Hepatic stellate cell (primary cell): ENCODE measurements at regions not wholly inside any gene's neighbourhood (a gene's known extent, or its start where the extent isn't known, plus 50 kb on each side); places are given as distances from the start of the nearest gene placed in this dataset.

Source experiments
- DNase-seq: peaks from one replicate; pipeline ENCODE4 v3.0.0; 2011; ENCODE audit warnings: low spot score

GRCh38 chr14:99062216-99062615 is 209.8 kb downstream of the BCL11B start:
- no peak for DNase-seq

- DNase-seq, result no peak
These were observed 209.1 kb downstream of the BCL11B start for GRCh38 chr14:99062772-99063418.

GRCh38 chr14:99063620-99064225 is 208.3 kb downstream of the BCL11B start:
- DNase-seq, result no peak

- DNase-seq, result no peak
These were observed 207.6 kb downstream of the BCL11B start for GRCh38 chr14:99064262-99064954.

GRCh38 chr14:99065551-99065950 is 206.4 kb downstream of the BCL11B start:
- DNase-seq, result no peak

GRCh38 chr14:99066378-99066777 is 205.6 kb downstream of the BCL11B start:
- no peak for DNase-seq

- no peak for DNase-seq
These were observed 204.7 kb downstream of the BCL11B start for GRCh38 chr14:99067141-99067920.

DNA sequence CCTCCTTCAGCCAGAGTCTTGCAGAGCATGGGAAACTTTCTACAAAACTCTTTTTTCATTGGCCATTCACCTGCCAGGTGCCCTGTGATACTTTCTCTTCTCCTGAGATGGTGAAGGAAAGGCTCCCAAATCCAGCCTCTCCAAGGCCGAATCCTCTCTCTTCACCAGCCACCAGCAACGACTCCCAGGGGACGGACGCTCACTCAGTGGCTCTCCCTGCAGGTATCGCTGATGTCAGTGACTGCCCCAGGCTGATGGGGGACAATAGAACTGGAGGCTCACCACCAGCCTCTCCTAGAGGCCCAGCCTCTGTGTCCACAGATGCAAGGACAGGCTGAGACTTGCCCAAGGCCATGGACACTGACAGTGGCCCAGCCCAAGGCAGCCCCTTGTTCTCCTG is 204.1 kb downstream of the BCL11B start:
- DNase-seq, result no peak

- DNase-seq, result no peak
These were observed 202.1 kb downstream of the BCL11B start for GRCh38 chr14:99069946-99070345.

DNA sequence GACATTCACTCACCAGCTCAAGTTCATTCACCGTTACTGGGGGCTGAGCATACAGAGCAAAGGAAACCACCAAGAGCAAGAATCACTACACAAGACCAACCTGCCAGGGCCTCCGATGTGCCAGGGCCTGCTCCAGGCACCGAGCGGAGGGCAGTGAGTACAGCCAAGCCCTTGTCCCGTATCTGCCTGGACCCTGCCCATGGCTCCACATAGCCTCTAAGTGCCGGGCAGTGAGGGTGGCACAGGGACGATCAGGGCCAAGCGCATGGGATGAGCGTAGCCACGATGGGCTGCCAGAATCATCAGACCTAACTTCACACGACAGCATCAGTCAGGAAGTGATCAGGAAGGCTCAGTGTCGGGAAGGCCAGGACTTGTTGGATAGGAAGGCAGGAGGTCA is 199.6 kb downstream of the BCL11B start:
- no peak for DNase-seq

GRCh38 chr14:99072956-99073355 is 199.0 kb downstream of the BCL11B start:
- no peak for DNase-seq

GRCh38 chr14:99073431-99073830 is 198.6 kb downstream of the BCL11B start:
- no peak for DNase-seq

DNA sequence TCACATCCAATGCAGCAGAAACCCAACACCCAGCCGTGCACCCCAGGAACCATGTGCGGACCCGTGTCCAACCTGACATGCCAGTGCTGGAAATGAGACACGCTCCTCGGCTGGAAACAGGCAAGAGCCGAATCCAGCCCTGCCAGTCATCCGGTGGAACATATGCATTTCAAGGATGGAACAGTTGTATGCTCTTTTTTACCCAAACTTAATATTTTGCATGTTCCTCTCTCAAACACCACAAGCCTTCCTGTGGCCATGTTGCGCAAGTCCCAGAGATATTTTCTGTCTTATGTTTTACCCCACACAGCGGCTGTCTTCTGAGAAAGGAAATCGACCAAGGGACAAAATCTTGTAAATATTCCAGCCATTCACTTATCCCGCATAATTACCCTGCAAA is 196.9 kb downstream of the BCL11B start:
- no peak for DNase-seq

DNA sequence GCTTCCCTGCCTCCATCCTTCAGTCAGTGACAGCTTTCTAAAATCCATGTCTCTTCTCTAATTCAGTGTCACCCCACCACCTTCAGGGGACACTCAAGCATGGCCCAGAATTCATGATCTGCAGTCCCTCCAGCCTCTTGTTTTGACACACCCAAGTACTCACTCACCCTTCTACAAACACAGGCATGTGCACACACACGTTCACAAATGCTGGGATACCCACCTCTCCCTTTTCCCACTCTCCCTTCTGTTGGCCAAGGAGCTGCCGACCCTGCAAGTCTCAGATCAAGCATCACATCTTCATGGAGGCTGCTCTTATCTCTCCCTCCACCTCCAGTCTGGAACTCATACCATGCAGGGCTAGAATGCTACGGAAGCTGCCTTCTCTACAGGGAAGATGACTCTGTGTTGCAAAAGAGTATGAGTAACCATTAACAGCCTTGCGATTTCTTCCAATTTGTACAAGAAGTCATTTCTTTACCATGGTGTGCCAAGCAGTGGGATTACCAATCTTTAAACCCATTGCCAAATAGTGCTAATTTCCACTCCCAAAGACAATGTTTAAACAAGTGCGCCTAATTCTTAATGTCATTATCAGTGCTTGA is 196.1 kb downstream of the BCL11B start:
- no peak for DNase-seq

GRCh38 chr14:99077076-99077843 is 194.7 kb downstream of the BCL11B start:
- no peak for DNase-seq

GRCh38 chr14:99077844-99078236 is 194.2 kb downstream of the BCL11B start:
- no peak for DNase-seq

DNA sequence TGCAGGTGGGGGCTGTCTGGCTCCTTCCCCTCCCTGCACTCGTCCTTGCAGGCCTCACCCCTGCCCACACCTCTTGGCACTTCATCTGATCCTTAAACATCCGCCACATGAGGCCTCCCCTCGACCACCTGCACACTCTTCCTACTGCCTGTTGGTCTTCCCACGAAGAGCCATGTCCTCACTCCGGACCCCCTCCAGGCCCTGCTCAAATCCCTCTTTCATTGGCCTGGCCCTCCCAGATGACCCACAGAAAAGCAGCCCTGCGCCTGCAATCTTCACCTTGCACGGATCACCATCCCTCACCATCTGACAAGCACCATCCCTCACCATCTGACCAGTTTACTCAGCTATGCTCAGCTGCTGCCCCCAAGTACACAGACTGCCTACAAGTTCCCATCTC is 193.6 kb downstream of the BCL11B start:
- no peak for DNase-seq

GRCh38 chr14:99079061-99079727 is 192.8 kb downstream of the BCL11B start:
- no peak for DNase-seq

DNA sequence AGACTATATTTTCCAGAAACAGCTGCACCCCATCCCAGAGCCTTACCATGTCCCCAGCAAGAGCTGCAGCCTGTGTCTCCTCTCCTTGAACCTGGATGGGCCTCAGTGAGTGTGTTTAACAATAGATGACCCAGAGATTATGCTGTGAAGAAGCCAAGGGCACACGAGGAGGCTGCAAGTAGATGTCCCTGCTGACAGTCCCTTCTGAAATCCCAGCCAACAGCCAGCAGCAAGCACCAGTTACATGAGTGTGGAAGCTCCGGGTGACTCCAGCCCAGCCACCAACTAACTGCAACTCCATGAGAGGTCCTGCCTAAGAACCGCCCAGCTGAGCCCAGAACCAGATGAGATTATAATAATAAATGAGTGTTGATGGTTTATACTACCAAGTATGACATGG is 191.7 kb downstream of the BCL11B start:
- no peak for DNase-seq

- no peak for DNase-seq
These were observed 190.7 kb downstream of the BCL11B start for GRCh38 chr14:99081156-99081765.

- DNase-seq, result no peak
These were observed 190.1 kb downstream of the BCL11B start for GRCh38 chr14:99081880-99082279.
